ENCODE measurements at regions not wholly inside any gene's neighbourhood (a gene's known extent, or its start where the extent isn't known, plus 50 kb on each side); places are given as distances from the start of the nearest gene placed in this dataset.

DNA sequence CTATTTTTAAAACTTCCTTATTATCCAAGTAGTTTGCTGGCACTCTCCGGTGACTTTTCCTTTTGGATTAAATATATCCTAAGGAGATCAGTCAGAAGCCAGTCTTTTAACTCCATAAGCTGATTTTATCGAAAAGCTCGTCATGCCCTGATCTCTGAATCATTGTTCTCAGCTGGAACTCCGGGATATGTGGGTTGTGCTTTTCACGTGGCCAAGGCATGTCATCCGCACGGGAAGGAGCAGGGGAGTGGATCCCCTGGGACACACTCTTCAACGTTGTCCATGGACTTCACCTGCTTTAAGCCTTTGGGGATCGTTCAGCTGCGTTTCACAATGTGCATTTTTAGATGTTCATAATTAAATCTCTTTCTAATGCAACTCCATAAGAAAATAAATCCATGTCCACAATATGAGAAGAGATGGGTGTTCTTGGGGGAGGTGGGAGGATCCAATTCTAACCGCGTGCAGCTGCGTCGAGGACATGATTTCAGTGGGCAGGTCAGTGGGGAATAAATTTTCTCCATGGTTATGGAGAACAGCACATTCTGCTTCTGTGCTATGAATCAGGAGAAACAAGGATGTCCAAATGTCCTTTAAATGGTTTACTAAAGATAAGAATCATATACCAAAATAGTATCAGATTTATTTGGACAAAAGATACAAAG is 229.5 kb upstream of the ADARB2 start:
- DNase-seq: no peak

DNA sequence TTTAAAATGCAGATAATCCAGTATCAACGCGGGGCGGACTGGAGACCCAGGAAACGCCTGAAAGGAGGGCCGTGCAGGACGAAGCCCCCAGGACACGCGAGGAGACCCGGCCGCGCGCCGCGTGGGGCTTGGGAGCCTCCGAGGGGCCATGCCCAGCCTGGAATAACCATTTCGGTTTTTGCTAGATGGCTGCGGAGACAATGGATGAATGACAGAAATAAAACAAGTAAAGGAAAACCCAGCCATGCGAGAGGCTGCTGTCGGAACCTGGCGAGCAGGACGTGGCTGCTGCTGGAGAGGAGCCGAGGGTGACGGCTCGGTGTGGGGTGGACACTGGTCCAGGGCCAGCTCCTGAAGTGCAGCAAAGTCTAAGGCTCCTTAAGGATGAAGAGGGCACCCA is 227.2 kb upstream of the ADARB2 start:
- no peak for DNase-seq

DNA sequence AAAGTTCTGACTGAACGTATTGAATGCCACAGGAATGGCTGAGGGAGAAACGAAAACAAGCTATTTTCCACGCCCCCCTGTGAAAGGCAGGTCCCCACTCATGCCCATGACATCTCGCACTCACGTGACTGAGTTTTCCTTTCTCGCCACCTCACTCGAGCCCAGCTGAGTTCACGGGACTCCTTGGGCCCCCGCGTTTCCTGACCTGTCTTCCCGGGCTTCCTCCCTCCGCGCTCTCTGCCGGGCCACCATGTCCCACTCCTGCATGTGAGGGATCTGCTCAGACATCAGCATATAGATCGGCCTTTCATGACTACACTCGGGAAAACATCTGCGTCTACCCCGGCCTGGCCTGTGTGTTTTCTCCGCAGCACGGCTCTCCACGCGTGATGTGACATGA is 226.0 kb upstream of the ADARB2 start:
- no peak for DNase-seq

GRCh38 chr10:1961989-1962388 is 224.7 kb upstream of the ADARB2 start:
- no peak for DNase-seq

DNA sequence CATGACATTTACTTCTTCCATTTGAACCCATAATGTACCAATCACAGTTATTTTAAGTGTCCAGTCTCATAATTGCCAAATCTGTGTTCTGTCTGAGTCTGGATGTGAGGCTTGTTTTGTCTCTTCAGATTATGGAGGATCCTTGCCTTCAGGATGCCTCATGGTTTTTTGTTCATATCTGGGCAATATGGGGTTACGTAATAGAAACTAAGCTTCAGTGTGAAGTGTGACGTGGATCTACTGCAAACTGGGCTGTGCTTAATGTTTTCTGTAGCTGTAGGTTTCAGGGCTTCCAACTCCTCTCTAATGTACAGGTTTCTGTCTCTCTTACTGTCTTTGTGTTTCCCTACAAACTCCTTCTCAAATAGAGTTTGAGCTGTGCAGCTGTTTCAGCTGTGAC is 223.7 kb upstream of the ADARB2 start:
- no peak for DNase-seq

GRCh38 chr10:1957057-1957456 is 219.7 kb upstream of the ADARB2 start:
- DNase-seq: no peak

GRCh38 chr10:1954300-1954699 is 217.0 kb upstream of the ADARB2 start:
- DNase-seq: no peak

GRCh38 chr10:1952126-1953095 is 215.1 kb upstream of the ADARB2 start:
- DNase-seq: no peak

GRCh38 chr10:1950803-1951495 is 213.6 kb upstream of the ADARB2 start:
- DNase-seq: no peak

GRCh38 chr10:1947464-1948003 is 210.2 kb upstream of the ADARB2 start:
- no peak for DNase-seq

DNA sequence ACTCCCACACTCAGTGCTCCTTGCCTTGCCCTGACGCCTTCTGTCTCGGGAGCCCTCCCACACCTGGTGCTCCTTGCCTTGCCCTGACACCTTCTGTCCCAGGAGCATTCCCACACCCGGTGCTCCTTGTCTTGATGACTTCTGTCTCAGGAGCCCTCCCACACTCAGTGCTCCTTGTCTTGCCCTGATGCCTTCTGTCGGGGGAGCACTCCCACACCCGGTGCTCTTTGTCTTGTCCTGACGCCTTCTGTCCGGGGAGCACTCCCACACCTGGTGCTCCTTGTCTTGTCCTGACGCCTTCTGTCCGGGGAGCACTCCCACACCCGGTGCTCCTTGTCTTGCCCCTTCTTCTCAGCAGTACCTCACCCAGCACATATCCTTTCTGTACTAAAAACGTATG is 207.2 kb upstream of the ADARB2 start:
- DNase-seq: no peak

- DNase-seq: no peak
Observed at GRCh38 chr10:1942478-1942877, 205.2 kb upstream of the ADARB2 start.

GRCh38 chr10:1939016-1939415 is 201.7 kb upstream of the ADARB2 start:
- peak; percentile 83 for DNase-seq

- peak; percentile 82 for DNase-seq
Observed at GRCh38 chr10:1938317-1938716, 201.0 kb upstream of the ADARB2 start.

DNA sequence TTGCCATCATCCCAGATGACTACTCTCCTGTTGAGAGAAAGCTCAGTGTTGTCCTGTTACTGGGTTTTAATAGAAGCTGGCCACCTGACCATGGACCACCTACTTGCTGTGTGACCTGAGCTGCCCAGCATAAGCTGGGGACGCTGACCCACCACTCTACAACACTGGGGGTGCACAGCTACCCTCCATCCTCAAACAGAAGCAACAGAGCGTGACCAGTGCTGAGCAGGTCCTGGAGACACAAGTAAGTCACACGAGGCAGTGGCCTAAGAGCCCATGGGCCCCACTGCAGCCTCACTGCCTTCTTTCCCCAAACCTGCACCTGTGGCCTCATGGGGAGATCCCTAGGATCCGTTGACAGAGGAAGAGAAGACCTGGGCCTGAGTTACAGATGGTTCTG is 198.6 kb upstream of the ADARB2 start:
- no peak for DNase-seq

GRCh38 chr10:1933215-1933614 is 195.9 kb upstream of the ADARB2 start:
- no peak for DNase-seq

DNA sequence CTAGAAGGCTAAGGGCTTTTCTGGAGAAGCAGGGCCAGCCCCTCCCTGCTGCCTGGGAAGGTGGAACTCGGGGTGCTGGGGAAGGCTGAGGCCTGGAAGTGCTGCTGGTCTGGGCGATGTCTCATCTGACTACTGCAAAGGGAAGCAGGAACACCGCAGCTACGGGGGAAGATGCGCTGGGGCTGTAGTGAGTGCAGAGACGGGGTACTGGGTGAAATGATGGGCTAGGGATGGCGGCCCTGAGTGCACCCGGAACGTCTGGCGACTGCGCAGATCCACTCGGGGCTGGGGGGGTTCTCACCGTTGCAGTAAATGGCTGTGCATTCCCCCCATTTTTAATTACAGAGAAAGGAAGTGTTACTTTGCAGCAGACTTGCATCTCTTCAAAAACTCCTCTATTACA is 195.4 kb upstream of the ADARB2 start:
- no peak for DNase-seq

DNA sequence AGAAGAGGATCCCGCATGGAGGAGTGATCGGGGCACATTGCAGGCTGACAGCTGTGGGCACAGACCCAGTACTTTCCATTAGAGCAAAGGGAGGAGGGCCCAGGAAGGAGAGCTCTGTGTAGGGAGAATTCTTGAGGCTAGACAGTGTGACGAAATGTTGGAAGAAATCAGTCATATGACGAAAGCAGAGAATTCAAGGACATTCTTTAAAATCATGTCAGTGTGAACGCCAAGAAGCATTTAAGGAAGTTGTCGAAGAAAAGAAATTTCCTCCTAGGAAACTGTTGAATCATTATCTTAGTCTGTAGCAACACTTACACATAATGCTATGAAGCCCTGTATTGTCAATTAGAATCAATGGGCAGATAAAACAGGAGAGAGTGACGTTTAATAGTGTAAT is 191.3 kb upstream of the ADARB2 start:
- DNase-seq: no peak

DNA sequence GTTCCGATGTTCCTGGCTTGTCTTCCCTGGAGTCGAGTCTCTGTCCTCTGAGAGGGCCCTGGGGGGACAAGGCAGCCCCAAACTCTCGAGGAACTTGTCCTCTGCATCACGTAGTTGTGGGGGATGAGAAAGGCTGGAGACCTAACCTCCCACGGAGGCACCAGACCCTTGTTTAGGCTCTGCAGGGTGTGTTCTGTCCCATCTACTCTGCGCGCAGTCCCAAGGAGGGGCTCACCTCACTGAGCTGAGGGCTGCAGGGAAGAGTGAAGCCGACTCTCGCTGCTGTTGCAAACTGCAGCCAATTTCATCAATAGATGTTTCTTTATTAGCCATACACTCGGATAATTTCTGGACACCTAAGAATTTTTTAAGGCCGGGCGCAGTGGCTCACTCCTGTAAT is 186.7 kb upstream of the ADARB2 start:
- DNase-seq: no peak

GRCh38 chr10:1923586-1923985 is 186.3 kb upstream of the ADARB2 start:
- no peak for DNase-seq

GRCh38 chr10:1920941-1921340 is 183.6 kb upstream of the ADARB2 start:
- no peak for DNase-seq

- DNase-seq: no peak
Observed at GRCh38 chr10:1920127-1920526, 182.8 kb upstream of the ADARB2 start.

- no peak for DNase-seq
Observed at GRCh38 chr10:1911771-1912170, 174.4 kb upstream of the ADARB2 start.
